ENCODE measurements at regions not wholly inside any gene's neighbourhood (a gene's known extent, or its start where the extent isn't known, plus 50 kb on each side); places are given as distances from the start of the nearest gene placed in this dataset.

DNA sequence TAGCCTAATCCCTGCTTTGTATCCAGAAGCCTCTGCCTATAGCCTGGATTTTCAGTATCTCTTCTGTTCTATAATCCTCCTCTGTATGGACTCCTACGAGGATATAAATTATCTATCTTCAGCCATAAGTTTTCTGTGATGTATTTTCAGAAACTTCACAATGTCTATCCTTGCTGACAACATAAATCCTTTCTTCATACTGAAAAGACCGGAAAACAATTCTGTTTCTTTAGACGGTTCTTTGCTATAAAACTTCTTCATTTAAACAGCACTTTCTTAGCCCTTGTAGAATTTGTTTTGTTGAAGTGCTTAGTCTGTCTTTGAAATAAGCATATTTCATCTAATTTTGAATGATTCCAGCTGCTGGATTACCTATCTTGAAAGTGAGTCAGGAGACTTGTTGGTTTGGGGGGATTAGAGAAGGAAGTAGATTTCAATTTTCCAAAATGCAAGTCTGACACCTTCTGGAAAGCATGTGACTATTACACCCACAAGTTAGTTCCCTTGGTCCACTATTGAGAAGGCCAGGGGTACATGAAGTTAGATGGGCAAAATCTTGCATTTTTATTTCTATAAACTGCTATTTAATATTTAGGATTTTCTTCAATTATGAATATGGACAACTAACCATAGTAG, 96.3 kb upstream of the RANBP3L start:
- in situ Hi-C loops (cut with MboI) = no loop called here
- H3F3A ChIP-seq (ENCODE audit: insufficient read depth) = peaks cover 13% of the 10 kb centered on the region

DNA sequence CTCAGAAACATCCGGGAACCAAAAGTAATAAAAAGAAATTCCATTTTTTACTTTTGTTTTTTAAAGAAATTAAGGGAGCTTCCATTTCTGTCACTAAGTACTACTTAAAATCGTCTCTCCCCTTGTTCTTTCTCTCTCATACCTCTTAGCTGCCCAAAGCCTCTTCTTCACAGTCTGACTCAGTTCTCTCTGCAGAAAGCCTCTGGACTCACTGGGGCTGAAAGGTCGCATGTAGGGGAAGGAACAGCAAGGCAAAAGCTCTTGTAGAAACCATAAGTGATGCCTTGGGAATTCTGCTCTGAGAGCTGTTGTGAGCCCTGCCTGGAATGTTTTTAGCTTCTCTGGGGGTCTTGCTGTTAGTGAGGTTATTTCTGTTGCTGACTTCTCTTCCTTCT, 100.8 kb upstream of the RANBP3L start:
- H3K9ac ChIP-seq = no peak overlapping the region
- H3K4me3 ChIP-seq = no peak overlapping the region
- peak overlapping the region; percentile 80 for H3K27ac ChIP-seq
- H3K9me3 ChIP-seq (ENCODE audit: low read depth) = no peaks in the 10 kb centered on the region
- H4K20me1 ChIP-seq (ENCODE audit: insufficient read depth) = no peaks in the 10 kb centered on the region
- in situ Hi-C loops (cut with MboI) = no loop called here
- H3F3A ChIP-seq (ENCODE audit: insufficient read depth) = peaks cover 30% of the 10 kb centered on the region
- no peak overlapping the region for H3K4me2 ChIP-seq (ENCODE audit: unreplicated experiment)
- H3K9me2 ChIP-seq (ENCODE audit: insufficient read depth) = no peaks in the 10 kb centered on the region
- TF ChIP-seq EZH2 (IDR thresholded peaks at IDR 0.05; ENCODE audit: insufficient read depth, poor library complexity, severe bottlenecking) (no peak), EZH2phosphoT487 (IDR thresholded peaks at IDR 0.05; ENCODE audit: insufficient read depth, low read depth) (no peak)
- no peaks in the 10 kb centered on the region for H3K79me2 ChIP-seq (ENCODE audit: insufficient read depth)
- H3K4me1 ChIP-seq (ENCODE audit: insufficient read depth) = peaks cover 42% of the 10 kb centered on the region
- H2AFZ ChIP-seq = peak overlapping the region; percentile 40; the same call in 1 of the 2 replicates
- peak; percentile 11 for DNase-seq
- H3K36me3 ChIP-seq (ENCODE audit: low read depth) = no peaks in the 10 kb centered on the region
- WGBS, 2 experiments (ENCODE audit: low coverage in 1 of 2, low lambda C conversion rate in 2 of 2, missing lambda C conversion rate in 2 of 2) = 81 to 86% methylated on average over 3 of the region's 3 CpGs
- no peaks in the 10 kb centered on the region for H3K27me3 ChIP-seq (replicated peaks; ENCODE audit: insufficient read depth)

More for the DNA sequence above, 96.3 kb upstream of the RANBP3L start:
- Histone ChIP-seq H3K9ac (no peak overlapping the region), H3K36me3 (ENCODE audit: low read depth) (no peaks in the 10 kb centered on the region), H3K27ac (no peak overlapping the region), H2AFZ (no peak overlapping the region), H3K79me2 (ENCODE audit: insufficient read depth) (no peaks in the 10 kb centered on the region), H3K4me2 (ENCODE audit: unreplicated experiment) (no peak overlapping the region), H3K9me3 (ENCODE audit: low read depth) (no peaks in the 10 kb centered on the region), H3K27me3 (replicated peaks; ENCODE audit: insufficient read depth) (no peaks in the 10 kb centered on the region), H4K20me1 (ENCODE audit: insufficient read depth) (no peaks in the 10 kb centered on the region), H3K4me1 (ENCODE audit: insufficient read depth) (peaks cover 36% of the 10 kb centered on the region), H3K4me3 (no peak overlapping the region), H3K9me2 (ENCODE audit: insufficient read depth) (no peaks in the 10 kb centered on the region)
- TF ChIP-seq EZH2 (IDR thresholded peaks at IDR 0.05; ENCODE audit: insufficient read depth, poor library complexity, severe bottlenecking) (no peak), EZH2phosphoT487 (IDR thresholded peaks at IDR 0.05; ENCODE audit: insufficient read depth, low read depth) (no peak)
- DNase-seq = peak; percentile 56
- 75 to 79% methylated on average over 3 of the region's 3 CpGs for WGBS, 2 experiments (ENCODE audit: low coverage in 1 of 2, low lambda C conversion rate in 2 of 2, missing lambda C conversion rate in 2 of 2)

DNA sequence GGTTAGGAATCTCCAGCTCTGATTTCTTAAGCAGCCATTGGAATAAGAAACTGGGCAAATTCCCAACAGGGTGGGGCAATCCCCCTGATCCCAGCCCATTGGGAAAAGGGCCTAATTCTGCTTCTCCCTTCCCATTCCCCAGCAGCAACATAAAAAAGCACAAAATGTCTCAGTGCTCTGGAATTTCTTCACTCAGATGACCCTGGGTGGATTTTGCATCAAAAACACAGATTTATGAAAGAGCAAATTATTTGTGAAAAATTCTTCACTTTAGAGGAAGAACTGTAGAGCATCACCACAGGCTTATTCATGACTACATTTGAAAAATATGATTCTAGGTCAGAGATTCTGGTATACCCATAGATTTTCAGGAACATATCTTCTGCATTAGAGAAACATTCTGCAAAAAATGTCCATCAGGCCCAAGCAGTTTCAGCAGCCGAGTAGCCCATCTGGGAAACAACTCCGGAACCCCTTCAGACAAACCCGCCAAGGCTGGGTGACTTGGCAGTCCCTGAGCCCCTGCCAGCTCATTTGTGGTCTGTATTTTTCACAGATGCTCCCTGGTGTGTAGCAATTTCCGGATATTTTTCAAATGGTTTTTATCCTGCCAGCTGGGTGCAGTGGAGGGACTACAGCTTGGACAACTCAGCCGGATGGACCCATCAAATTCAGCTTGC, 102.1 kb upstream of the RANBP3L start:
- DNase-seq = peak; percentile 97
- no peaks in the 10 kb centered on the region for H4K20me1 ChIP-seq (ENCODE audit: insufficient read depth)
- WGBS, 2 experiments (ENCODE audit: low coverage in 1 of 2, low lambda C conversion rate in 2 of 2, missing lambda C conversion rate in 2 of 2) = 0 to 2% methylated on average over 5 of the region's 5 CpGs
- H3K4me3 ChIP-seq = peak overlapping the region; percentile 52; the same call in 1 of the 2 replicates
- peaks cover 44% of the 10 kb centered on the region for H3K4me1 ChIP-seq (ENCODE audit: insufficient read depth)
- H3K9ac ChIP-seq = peak overlapping the region; percentile 39
- no peaks in the 10 kb centered on the region for H3K27me3 ChIP-seq (replicated peaks; ENCODE audit: insufficient read depth)
- peak overlapping the region; percentile 60; the same call in 1 of the 2 replicates for H2AFZ ChIP-seq
- TF ChIP-seq EZH2 (IDR thresholded peaks at IDR 0.05; ENCODE audit: insufficient read depth, poor library complexity, severe bottlenecking) = no peak
- no peak for TF ChIP-seq EZH2phosphoT487 (IDR thresholded peaks at IDR 0.05; ENCODE audit: insufficient read depth, low read depth)
- peak overlapping the region; percentile 80 for H3K27ac ChIP-seq
- peak overlapping the region; percentile 63 for H3K4me2 ChIP-seq (ENCODE audit: unreplicated experiment)
- no peaks in the 10 kb centered on the region for H3K9me2 ChIP-seq (ENCODE audit: insufficient read depth)
- H3K9me3 ChIP-seq (ENCODE audit: low read depth) = no peaks in the 10 kb centered on the region
- H3K36me3 ChIP-seq (ENCODE audit: low read depth) = no peaks in the 10 kb centered on the region
- no peaks in the 10 kb centered on the region for H3K79me2 ChIP-seq (ENCODE audit: insufficient read depth)
- peaks cover 36% of the 10 kb centered on the region for H3F3A ChIP-seq (ENCODE audit: insufficient read depth)
- in situ Hi-C loops (cut with MboI) = no loop called here

DNA sequence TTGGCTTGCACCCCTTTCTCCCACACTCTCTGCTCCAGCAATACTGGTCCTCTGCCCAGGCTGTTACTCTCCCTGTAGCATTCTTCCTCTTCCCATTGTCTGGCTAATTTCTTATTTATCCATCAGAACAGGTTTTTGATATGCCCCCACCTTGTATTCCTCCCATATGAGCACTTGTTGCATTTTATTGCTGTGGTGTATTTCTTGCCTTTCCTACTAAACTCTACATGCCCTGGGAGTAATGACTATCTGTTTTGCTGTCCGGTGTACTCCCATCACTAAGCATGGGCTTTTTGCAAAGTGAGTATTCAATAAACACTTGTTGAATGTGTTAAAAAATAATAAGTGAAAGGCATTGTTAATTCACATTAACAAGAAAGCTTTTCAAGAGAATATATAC, 104.3 kb upstream of the RANBP3L start:
- Histone ChIP-seq H3K9me2 (ENCODE audit: insufficient read depth) (no peaks in the 10 kb centered on the region), H3K27ac (no peak overlapping the region), H3K36me3 (ENCODE audit: low read depth) (no peaks in the 10 kb centered on the region), H3K9ac (no peak overlapping the region), H4K20me1 (ENCODE audit: insufficient read depth) (no peaks in the 10 kb centered on the region), H3F3A (ENCODE audit: insufficient read depth) (peaks cover 36% of the 10 kb centered on the region), H3K4me3 (no peak overlapping the region), H3K4me2 (ENCODE audit: unreplicated experiment) (no peak overlapping the region), H3K9me3 (ENCODE audit: low read depth) (no peaks in the 10 kb centered on the region), H3K27me3 (replicated peaks; ENCODE audit: insufficient read depth) (no peaks in the 10 kb centered on the region), H2AFZ (no peak overlapping the region), H3K79me2 (ENCODE audit: insufficient read depth) (no peaks in the 10 kb centered on the region), H3K4me1 (ENCODE audit: insufficient read depth) (peaks cover 44% of the 10 kb centered on the region)
- WGBS, 2 experiments (ENCODE audit: low coverage in 1 of 2, low lambda C conversion rate in 2 of 2, missing lambda C conversion rate in 2 of 2) = 97 to 100% methylated on average over 1 of the region's 1 CpG
- in situ Hi-C loops (cut with MboI) = loop anchor here (5.0 kb wide), 1 partner anchor 286 kb away; no protein-coding TSS in a partner anchor
- no peak for DNase-seq
- TF ChIP-seq EZH2phosphoT487 (IDR thresholded peaks at IDR 0.05; ENCODE audit: insufficient read depth, low read depth) (no peak), EZH2 (IDR thresholded peaks at IDR 0.05; ENCODE audit: insufficient read depth, poor library complexity, severe bottlenecking) (no peak)
